Fibroblast of gingiva (primary cell): ENCODE measurements at regions not wholly inside any gene's neighbourhood (a gene's known extent, or its start where the extent isn't known, plus 50 kb on each side); places are given as distances from the start of the nearest gene placed in this dataset.

Source experiments
- DNase-seq: peaks from one replicate; pipeline ENCODE4 v3.0.0-alpha.2; 2011; ENCODE audit warnings: low read depth

DNA sequence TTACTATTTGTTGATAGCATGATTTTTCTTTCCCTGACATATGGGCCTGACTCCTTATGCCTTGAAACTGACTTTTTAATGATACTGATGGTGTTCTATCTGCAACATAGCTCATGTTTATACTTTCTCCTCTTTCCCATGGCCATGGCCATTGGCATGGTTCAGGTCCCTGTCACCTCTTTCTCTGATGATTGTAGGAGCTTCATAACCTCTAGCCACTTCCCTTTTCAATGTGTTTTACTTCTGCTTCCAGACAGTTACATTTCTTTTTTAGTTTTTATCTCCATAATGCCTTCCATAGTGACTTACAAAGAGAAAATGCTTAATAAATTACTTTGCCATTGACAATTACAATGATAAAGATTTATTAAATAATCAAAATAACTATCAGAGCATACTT, 177.9 kb upstream of the SETBP1 start:
- DNase-seq = no peak

- no peak for DNase-seq
Observed at GRCh38 chr18:44503854-44504253, 176.8 kb upstream of the SETBP1 start.

DNA sequence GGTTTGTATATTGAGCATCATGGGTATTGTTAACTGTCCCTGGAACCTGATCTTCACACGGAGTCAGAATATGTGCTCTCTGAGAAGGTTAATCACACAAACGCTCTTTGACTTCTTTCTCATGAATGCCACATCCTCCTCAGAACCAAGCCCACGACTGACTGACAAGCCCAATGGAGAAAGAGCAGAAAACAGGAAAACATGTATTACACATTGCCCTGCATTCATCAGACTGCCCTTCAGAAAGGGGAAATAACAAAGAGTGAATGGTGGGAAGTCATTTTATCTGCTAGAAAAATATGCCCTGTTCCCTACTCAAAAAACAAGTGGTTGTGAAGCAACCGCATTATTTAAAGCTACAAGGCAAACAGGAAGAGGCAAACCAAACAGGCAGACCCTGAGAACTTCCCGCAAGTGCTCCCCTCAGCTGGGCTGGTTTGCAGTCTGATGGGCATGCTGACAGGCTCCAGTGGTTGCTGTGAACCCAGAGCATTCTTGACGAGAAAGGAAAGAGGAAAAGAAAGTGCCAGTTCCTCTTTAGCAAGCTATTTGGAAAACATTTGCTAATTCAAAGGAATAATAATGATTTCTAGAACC, 172.9 kb upstream of the SETBP1 start:
- no peak for DNase-seq

DNA sequence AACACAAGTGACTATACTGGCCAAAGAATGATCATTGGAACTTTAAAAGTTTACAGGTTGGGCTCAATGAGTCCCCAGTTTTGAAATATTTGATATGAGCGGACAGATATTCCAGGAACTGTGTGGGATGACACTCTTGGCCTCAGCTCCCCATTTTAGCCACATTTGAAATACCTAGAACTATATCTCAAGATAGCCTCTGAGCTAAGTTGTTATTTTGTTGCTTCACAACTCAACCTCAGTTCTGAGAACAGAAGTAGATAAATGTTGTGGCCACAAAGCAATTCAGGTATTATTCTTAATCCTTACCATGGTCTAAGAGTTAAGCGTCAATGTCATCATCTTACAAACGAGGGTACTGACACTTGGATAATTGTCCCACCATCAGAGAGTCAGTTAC, 172.2 kb upstream of the SETBP1 start:
- no peak for DNase-seq

DNA sequence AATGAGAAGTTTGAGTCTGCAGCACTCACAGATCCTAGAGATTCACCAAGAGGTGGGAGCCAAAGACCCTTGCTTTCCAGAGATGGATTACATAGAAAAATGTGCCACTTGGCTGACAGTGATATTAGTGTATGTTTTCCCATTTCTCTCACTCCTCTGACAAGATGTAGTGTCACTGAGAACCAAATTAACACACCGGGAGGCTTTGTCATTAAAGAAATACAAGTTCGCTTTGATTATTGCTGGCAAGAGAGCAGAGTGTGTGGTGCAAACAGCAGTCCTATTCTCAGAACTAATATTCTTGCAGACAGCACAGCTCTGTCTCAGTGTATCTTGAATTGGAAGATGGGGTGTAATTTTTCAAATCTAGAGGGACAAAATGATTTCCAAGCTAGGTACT, 171.6 kb upstream of the SETBP1 start:
- DNase-seq = no peak

- DNase-seq = no peak
Observed at GRCh38 chr18:44510390-44510789, 170.3 kb upstream of the SETBP1 start.

DNA sequence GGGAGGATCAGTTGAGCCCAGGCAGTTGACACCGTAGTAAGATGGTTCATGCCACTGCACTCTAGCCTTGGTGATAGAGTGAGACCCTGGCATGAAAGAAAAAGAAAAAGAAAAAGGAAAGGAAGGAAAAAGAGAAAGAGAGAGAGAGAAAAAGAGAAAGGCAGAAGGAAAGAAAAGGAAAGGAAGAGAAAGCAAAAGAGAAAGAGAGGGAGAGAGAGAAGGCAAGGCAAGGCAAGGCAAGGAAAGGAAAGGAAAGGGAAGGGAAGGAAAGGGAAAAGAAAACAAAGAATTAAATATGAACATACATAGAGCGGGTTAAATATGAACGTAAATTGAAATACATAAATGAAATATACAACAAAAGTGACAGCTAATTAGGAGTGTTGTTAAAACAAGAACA, 167.5 kb upstream of the SETBP1 start:
- DNase-seq = no peak

- no peak for DNase-seq
Observed at GRCh38 chr18:44514106-44514505, 166.6 kb upstream of the SETBP1 start.

DNA sequence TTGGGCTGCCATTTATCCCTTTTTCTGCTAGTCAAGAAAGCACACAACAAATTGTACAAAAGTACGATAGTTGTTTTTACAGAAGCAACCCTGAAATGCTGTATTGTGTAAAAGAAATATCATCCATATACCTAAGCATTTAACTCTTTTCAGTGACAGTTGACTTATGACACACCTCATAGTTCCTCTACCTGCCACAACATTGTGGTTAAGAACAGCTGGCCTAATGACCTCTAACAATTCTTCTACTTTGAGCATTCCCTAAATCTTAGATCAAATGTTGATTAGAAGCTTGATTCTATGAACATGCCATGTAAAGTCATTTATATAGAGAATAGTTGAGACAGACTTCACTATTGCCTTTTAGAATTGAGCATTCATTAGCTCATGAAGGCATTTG, 165.9 kb upstream of the SETBP1 start:
- DNase-seq = no peak

DNA sequence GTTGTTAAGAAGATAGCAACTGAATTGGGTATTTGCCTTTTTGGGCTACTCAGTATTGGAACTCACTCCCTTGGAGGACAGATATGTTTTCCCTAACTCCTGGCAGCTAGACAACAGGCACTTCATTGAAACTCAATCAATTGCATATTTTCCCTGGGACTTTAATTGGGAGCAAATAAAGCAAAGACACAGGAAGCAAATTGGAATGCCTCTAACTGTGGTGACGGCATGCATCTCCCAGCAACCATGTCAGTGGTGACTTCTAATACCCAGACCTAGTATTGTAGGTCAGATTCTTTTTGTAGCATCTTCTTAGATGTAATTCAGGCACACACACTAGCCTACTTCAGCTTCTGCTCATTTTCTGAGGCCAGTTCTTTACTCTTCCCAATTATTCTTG, 164.2 kb upstream of the SETBP1 start:
- DNase-seq = no peak

DNA sequence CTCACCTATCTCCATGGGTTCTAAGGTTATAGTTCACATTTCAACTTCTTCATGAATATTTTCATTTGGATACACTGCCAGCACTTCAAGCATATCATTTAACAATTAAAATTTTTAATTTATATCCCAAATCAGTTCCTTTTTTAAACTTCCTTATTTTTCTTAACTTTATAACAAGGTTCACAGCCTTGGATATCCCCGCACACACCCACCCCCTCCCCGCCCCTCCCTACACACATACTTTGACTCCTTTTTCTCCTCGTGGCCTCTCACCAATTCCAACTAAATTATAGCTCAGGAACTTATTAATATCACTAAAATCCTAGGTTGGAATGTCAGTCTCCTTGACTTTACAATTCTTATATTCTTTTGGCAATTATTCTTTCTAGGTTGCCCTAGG, 163.6 kb upstream of the SETBP1 start:
- no peak for DNase-seq

- DNase-seq = peak; percentile 6
Observed at GRCh38 chr18:44518091-44518615, 162.5 kb upstream of the SETBP1 start.

DNA sequence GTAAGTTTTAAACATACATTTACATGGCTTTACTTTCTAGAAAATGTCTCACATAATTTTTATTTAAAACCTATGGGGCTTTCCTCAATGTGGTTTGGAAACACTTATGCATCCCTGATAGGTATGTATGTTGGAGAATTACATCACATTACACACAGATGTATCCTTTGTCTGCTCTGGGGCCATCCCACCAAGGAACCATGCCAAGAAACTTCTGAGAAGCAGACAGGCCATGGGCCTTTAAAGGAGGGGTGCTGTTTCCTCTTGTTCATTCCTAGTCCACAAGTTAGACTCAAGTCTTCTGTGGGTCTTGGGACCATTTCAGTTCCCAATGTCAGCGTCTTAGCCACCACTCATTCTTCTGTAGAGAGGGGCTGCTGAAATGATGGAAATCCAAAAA, 162.0 kb upstream of the SETBP1 start:
- no peak for DNase-seq

- no peak for DNase-seq
Observed at GRCh38 chr18:44520981-44521667, 159.6 kb upstream of the SETBP1 start.

- DNase-seq = no peak
Observed at GRCh38 chr18:44521668-44522022, 159.0 kb upstream of the SETBP1 start.

DNA sequence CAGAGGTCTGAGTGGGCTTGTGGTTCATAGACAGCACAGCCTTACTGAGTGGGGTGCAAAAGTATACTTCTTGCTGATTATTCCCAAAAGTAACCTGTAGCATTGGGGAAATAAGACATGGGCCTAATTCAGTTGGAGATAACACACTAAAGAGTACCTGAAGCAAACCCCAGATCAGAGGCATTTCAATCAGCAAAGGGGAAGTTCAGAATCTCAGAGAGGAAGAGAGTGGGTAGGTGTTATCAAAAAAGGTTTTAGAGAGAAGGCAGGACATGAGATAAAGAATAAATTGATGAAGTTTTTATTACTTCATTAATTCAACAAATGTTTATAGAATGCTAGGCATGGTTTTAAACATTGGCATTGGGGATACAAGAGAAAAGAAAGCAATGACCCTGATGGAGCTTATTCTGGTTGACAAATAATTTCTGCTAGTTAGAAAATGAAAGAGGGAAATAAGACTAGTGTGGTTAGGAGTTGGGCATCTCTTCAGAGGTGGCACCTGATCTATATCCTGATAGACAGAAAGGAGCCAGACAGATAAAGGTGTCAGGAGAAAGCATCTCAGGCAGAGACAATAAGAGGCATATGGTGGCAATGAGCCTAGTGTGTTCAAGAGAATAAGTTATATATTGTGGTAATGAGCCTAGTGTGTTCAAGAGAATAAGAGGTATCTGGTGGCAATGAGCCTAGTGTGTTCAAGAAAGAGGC, 153.8 kb upstream of the SETBP1 start:
- DNase-seq = no peak

DNA sequence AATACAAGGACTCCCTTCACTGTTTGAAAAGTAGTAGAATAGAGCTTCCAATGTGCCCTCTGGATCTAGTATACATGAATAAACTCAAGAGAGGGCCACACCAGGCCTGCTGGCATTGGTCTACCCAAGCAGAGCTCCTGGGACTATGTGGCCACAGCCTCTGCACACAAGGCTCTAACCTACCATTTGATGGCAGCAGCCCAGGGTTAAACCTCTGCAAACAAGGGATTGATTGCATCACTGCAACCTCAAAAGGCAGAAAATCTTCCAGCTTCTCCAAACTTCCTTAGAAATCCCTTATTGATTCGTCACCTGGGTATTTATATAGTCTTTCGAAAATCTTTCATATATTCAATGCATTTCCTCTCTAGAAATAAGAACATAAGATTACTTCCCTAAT, 147.6 kb upstream of the SETBP1 start:
- peak; percentile 12 for DNase-seq

GRCh38 chr18:44536046-44536445, 144.6 kb upstream of the SETBP1 start:
- DNase-seq = peak; percentile 71

GRCh38 chr18:44536619-44537018, 144.1 kb upstream of the SETBP1 start:
- no peak for DNase-seq

GRCh38 chr18:44537526-44537925, 143.2 kb upstream of the SETBP1 start:
- peak; percentile 95 for DNase-seq

DNA sequence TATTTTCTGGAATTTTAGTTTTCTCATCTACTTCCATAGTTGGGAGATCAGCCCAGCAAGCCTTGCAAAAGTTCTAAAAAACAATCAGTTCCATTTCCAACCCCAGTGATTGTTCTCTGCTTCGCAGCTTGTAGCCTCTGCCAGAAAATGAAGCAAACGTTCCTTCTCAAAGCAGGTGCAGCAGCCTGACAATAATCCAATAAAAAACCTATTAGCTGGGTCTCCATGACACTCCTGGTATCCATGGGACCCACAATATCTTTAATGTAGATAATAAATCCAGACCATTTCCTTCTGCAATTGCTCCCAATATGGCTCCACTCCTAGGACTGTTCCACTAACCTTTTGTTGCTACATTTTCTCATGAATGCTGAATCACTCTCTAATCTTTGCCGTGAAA, 140.8 kb upstream of the SETBP1 start:
- no peak for DNase-seq

DNA sequence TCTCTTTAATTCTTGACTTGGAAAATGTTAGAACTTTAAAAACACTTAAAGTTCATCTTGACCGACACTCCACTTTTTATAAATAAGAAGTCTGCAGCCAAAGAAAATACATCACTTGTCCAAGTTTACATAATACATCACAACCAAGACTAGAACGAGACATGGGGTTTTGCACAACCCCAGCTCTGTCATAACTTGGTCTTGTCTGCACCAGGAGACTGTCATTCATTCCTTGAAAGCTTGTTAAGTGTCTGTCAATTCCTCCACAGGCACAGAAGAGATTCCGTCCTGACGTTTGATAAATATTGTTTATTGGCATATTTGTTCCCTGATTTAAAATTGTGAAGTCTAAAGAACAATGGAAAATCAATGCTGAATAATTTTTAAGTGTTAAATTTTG, 139.5 kb upstream of the SETBP1 start:
- DNase-seq = peak; percentile 32

DNA sequence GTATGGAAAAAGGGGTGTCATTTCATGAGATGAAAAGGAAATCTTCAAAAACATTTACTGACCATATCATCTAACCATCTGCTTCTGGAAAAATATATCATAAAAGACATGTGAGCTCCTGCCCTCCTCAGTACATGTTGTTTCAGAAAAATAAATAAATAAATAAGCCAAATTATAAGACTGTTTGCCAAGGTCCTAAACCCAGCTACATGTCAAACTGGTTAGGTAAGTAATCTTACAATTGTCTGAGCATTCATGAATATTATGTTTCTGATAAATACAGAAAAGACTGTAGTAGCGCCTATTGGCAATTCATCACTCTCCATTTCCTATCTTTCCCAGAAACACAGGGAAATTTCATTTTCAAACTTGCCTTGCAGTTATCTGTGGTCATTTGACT, 138.9 kb upstream of the SETBP1 start:
- no peak for DNase-seq
